HL-60/S4 (cell line): ENCODE measurements at regions not wholly inside any gene's neighbourhood (a gene's known extent, or its start where the extent isn't known, plus 50 kb on each side); places are given as distances from the start of the nearest gene placed in this dataset.

Experiments
- in situ Hi-C: fragments of 300-500 bp; cut with MboI; formaldehyde crosslinking; loops from 2 replicates; pipeline ENCODE4 v1.14.3; 2022; ENCODE audit warnings: low sequenced_read_pairs

GRCh38 chr15:46489276-46489675 is 854.4 kb downstream of the SQOR start:
- in situ Hi-C loops: no loop called here

- in situ Hi-C loops: no loop called here
Measured at GRCh38 chr15:46496491-46497115, 861.8 kb downstream of the SQOR start.

- in situ Hi-C loops: no loop called here
Measured at GRCh38 chr15:46502667-46503066, 867.8 kb downstream of the SQOR start.

GRCh38 chr15:46518381-46518780 is 883.6 kb downstream of the SQOR start:
- in situ Hi-C loops: no loop called here

GRCh38 chr15:46523701-46524100 is 888.9 kb downstream of the SQOR start:
- in situ Hi-C loops: no loop called here

GRCh38 chr15:46525984-46526725 is 891.3 kb downstream of the SQOR start:
- in situ Hi-C loops: no loop called here

GRCh38 chr15:46526726-46527110 is 891.9 kb downstream of the SQOR start:
- in situ Hi-C loops: no loop called here

- in situ Hi-C loops: no loop called here
Measured at GRCh38 chr15:46543626-46544025, 908.8 kb downstream of the SQOR start.

- in situ Hi-C loops: no loop called here
Measured at GRCh38 chr15:46548989-46549388, 914.2 kb downstream of the SQOR start.

GRCh38 chr15:46552316-46552715 is 917.5 kb downstream of the SQOR start:
- in situ Hi-C loops: no loop called here

GRCh38 chr15:46555547-46555946 is 920.7 kb downstream of the SQOR start:
- in situ Hi-C loops: no loop called here

GRCh38 chr15:46556010-46556409 is 921.2 kb downstream of the SQOR start:
- in situ Hi-C loops: no loop called here

GRCh38 chr15:46556559-46557379 is 921.9 kb downstream of the SQOR start:
- in situ Hi-C loops: no loop called here

- in situ Hi-C loops: no loop called here
Measured at GRCh38 chr15:46567968-46568367, 933.1 kb downstream of the SQOR start.

- in situ Hi-C loops: no loop called here
Measured at GRCh38 chr15:46569781-46570180, 935.0 kb downstream of the SQOR start.

- in situ Hi-C loops: no loop called here
Measured at GRCh38 chr15:46576646-46577395, 942.0 kb downstream of the SQOR start.

GRCh38 chr15:46577767-46578166 is 942.9 kb downstream of the SQOR start:
- in situ Hi-C loops: no loop called here

GRCh38 chr15:46580487-46580886 is 945.7 kb downstream of the SQOR start:
- in situ Hi-C loops: no loop called here

GRCh38 chr15:46580924-46581323 is 946.1 kb downstream of the SQOR start:
- in situ Hi-C loops: no loop called here

GRCh38 chr15:46589088-46589487 is 954.3 kb downstream of the SQOR start:
- in situ Hi-C loops: no loop called here

- in situ Hi-C loops: no loop called here
Measured at GRCh38 chr15:46591462-46591861, 956.6 kb downstream of the SQOR start.
